ENCODE measurements at regions not wholly inside any gene's neighbourhood (a gene's known extent, or its start where the extent isn't known, plus 50 kb on each side); places are given as distances from the start of the nearest gene placed in this dataset.

- TF ChIP-seq CTCF (IDR thresholded peaks at IDR 0.05; ENCODE audit: low read depth, low read length, poor library complexity, severe bottlenecking) (no peak), EZH2phosphoT487 (IDR thresholded peaks at IDR 0.05; ENCODE audit: borderline replicate concordance, low read length) (no peak)
These were observed 263.5 kb upstream of the POU3F1 start for GRCh38 chr1:38310079-38310478.

Data from DOHH2 (cell line).